ENCODE measurements at regions not wholly inside any gene's neighbourhood (a gene's known extent, or its start where the extent isn't known, plus 50 kb on each side); places are given as distances from the start of the nearest gene placed in this dataset.

- Histone ChIP-seq H3K4me3 (no peak overlapping the region), H3K27me3 (no peaks in the 10 kb centered on the region), H3K9me3 (no peaks in the 10 kb centered on the region), H3K36me3 (no peaks in the 10 kb centered on the region), H3K4me1 (no peaks in the 10 kb centered on the region), H3K27ac (no peak overlapping the region)
- intact Hi-C loops (cut with DNase I): no loop called here
- TF ChIP-seq POLR2A (IDR thresholded peaks at IDR 0.05): no peak
- 80 to 82% methylated on average over 1 of the region's 1 CpG for WGBS, 2 donors
- no peak for DNase-seq
Measured at GRCh38 chr16:64543031-64543430, 578.8 kb downstream of the CDH11 start.

DNA sequence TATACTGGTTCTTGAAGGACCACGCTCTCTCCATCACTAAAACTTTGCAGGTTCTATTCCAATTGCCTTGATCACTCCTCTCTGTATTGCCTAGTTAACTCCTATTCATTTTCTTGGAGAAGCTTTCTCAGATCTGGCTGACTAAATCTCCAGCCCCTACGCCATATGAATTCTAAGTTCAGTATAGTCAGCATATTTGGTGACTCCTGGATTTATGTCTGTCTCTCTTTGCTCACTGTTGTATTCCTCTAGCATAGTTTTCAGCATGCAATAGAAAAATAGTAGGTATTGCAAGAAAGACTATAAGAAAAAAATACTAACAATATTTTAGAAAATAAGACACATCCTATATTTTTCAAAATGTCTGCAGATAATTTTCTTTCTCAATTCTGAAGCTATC, 579.7 kb downstream of the CDH11 start:
- Histone ChIP-seq H3K36me3 (no peaks in the 10 kb centered on the region), H3K27ac (no peak overlapping the region), H3K4me3 (no peak overlapping the region), H3K27me3 (no peaks in the 10 kb centered on the region), H3K4me1 (no peaks in the 10 kb centered on the region), H3K9me3 (no peaks in the 10 kb centered on the region)
- no peak for TF ChIP-seq EP300 (IDR thresholded peaks at IDR 0.05)
- TF ChIP-seq POLR2AphosphoS5 (IDR thresholded peaks at IDR 0.05): no peak
- no peak for TF ChIP-seq POLR2A (IDR thresholded peaks at IDR 0.05)
- TF ChIP-seq, protein P1, sequence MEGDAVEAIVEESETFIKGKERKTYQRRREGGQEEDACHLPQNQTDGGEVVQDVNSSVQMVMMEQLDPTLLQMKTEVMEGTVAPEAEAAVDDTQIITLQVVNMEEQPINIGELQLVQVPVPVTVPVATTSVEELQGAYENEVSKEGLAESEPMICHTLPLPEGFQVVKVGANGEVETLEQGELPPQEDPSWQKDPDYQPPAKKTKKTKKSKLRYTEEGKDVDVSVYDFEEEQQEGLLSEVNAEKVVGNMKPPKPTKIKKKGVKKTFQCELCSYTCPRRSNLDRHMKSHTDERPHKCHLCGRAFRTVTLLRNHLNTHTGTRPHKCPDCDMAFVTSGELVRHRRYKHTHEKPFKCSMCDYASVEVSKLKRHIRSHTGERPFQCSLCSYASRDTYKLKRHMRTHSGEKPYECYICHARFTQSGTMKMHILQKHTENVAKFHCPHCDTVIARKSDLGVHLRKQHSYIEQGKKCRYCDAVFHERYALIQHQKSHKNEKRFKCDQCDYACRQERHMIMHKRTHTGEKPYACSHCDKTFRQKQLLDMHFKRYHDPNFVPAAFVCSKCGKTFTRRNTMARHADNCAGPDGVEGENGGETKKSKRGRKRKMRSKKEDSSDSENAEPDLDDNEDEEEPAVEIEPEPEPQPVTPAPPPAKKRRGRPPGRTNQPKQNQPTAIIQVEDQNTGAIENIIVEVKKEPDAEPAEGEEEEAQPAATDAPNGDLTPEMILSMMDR (IDR thresholded peaks at IDR 0.05): no peak
- no peak for DNase-seq
- intact Hi-C loops (cut with DNase I): no loop called here
- 66 to 84% methylated on average over 2 of the region's 2 CpGs for WGBS, 2 donors

- H3K9me3 ChIP-seq: no peaks in the 10 kb centered on the region
- no peak overlapping the region for H3K4me3 ChIP-seq
- intact Hi-C loops (cut with DNase I): no loop called here
- no peaks in the 10 kb centered on the region for H3K4me1 ChIP-seq
- DNase-seq: no peak
- H3K27me3 ChIP-seq: no peaks in the 10 kb centered on the region
- no peaks in the 10 kb centered on the region for H3K36me3 ChIP-seq
- H3K27ac ChIP-seq: no peak overlapping the region
- WGBS, 2 donors: 57 to 70% methylated on average over 2 of the region's 2 CpGs
- no peak for TF ChIP-seq POLR2A (IDR thresholded peaks at IDR 0.05)
- TF ChIP-seq POLR2AphosphoS5 (IDR thresholded peaks at IDR 0.05): no peak
- TF ChIP-seq, protein P1 (IDR thresholded peaks at IDR 0.05): no peak
- TF ChIP-seq EP300 (IDR thresholded peaks at IDR 0.05): no peak
Measured at GRCh38 chr16:64541621-64542020, 580.2 kb downstream of the CDH11 start.

- 60 to 75% methylated on average over 3 of the region's 3 CpGs for WGBS, 2 donors
- Histone ChIP-seq H3K36me3 (no peaks in the 10 kb centered on the region), H3K9me3 (no peaks in the 10 kb centered on the region), H3K4me1 (no peaks in the 10 kb centered on the region), H3K27ac (no peak overlapping the region), H3K27me3 (no peaks in the 10 kb centered on the region), H3K4me3 (no peak overlapping the region)
- no peak for TF ChIP-seq EP300 (IDR thresholded peaks at IDR 0.05)
- TF ChIP-seq, protein P1 (IDR thresholded peaks at IDR 0.05): no peak
- no peak for TF ChIP-seq POLR2AphosphoS5 (IDR thresholded peaks at IDR 0.05)
- TF ChIP-seq POLR2A (IDR thresholded peaks at IDR 0.05): no peak
- intact Hi-C loops (cut with DNase I): no loop called here
- no peak for DNase-seq
Measured at GRCh38 chr16:64540434-64540833, 581.4 kb downstream of the CDH11 start.

DNA sequence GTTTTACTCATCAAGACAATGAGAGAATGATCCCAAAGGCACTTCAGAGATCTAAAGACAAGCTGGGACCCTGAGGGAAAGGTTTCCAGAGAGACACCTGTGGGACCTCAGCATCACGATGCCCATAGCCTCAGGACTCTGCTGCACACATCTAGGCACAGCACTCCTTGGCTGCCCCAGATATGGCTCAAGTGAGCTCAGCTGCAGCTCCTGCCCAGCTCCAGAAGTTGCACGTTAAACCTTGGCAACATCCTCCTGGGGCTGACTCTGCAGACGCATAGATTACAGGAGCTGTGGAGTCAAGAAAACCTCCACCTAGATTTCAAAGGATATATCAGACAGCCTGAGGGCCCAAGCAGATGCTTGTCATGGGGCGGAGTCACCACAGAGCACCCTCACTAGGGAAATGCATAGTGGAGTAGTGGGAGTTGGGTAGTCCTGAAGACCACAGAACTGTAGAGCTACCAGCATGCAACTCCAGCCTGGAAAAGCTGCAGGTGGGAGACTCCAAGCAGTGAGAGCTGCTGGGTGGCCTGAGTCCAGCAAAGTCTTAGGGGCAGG, 582.0 kb downstream of the CDH11 start:
- H3K27me3 ChIP-seq: no peaks in the 10 kb centered on the region
- intact Hi-C loops (cut with DNase I): no loop called here
- no peak for DNase-seq
- TF ChIP-seq, protein P1 (IDR thresholded peaks at IDR 0.05): no peak
- TF ChIP-seq POLR2A (IDR thresholded peaks at IDR 0.05) (no peak), POLR2AphosphoS5 (IDR thresholded peaks at IDR 0.05) (no peak)
- H3K4me3 ChIP-seq: no peak overlapping the region
- H3K9me3 ChIP-seq: no peaks in the 10 kb centered on the region
- H3K4me1 ChIP-seq: no peaks in the 10 kb centered on the region
- no peaks in the 10 kb centered on the region for H3K36me3 ChIP-seq
- no peak overlapping the region for H3K27ac ChIP-seq
- 87 to 89% methylated on average over 4 of the region's 4 CpGs for WGBS, 2 donors
